ENCODE measurements at regions not wholly inside any gene's neighbourhood (a gene's known extent, or its start where the extent isn't known, plus 50 kb on each side); places are given as distances from the start of the nearest gene placed in this dataset.

GRCh38 chr9:89770531-89771174 lies 165.8 kb downstream of the GADD45G start:
- TF ChIP-seq, protein P1, sequence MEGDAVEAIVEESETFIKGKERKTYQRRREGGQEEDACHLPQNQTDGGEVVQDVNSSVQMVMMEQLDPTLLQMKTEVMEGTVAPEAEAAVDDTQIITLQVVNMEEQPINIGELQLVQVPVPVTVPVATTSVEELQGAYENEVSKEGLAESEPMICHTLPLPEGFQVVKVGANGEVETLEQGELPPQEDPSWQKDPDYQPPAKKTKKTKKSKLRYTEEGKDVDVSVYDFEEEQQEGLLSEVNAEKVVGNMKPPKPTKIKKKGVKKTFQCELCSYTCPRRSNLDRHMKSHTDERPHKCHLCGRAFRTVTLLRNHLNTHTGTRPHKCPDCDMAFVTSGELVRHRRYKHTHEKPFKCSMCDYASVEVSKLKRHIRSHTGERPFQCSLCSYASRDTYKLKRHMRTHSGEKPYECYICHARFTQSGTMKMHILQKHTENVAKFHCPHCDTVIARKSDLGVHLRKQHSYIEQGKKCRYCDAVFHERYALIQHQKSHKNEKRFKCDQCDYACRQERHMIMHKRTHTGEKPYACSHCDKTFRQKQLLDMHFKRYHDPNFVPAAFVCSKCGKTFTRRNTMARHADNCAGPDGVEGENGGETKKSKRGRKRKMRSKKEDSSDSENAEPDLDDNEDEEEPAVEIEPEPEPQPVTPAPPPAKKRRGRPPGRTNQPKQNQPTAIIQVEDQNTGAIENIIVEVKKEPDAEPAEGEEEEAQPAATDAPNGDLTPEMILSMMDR (conservative IDR thresholded peaks at IDR 0.05; ENCODE audit: low read depth in 2 of 2) = no peak
- TF ChIP-seq EZH2phosphoT487 (IDR thresholded peaks at IDR 0.05; ENCODE audit: unreplicated experiment) = no peak
- no peak for TF ChIP-seq EZH2 (IDR thresholded peaks at IDR 0.05; ENCODE audit: low read depth, unreplicated experiment)

All from GM23338 (cell line).